Colonic mucosa (tissue), 4 donors: ENCODE measurements at regions not wholly inside any gene's neighbourhood (a gene's known extent, or its start where the extent isn't known, plus 50 kb on each side); places are given as distances from the start of the nearest gene placed in this dataset.

Source experiments
- DNase-seq: peaks from one replicate; pipeline ENCODE4 v3.0.0-alpha.2; 2020
- H3K27ac ChIP-seq: fragments of 200-600 bp; one replicate; pipeline ENCODE4 v1.8.0; 2021
- H3K27me3 ChIP-seq: fragments of 200-600 bp; one replicate; pipeline ENCODE4 v1.8.0; 2021
- H3K36me3 ChIP-seq: fragments of 200-600 bp; one replicate; pipeline ENCODE4 v1.8.0; 2021
- H3K4me1 ChIP-seq: fragments of 200-600 bp; one replicate; pipeline ENCODE4 v1.8.0; 2021; ENCODE audit warnings: mild to moderate bottlenecking
- H3K4me3 ChIP-seq: fragments of 200-600 bp; one replicate; pipeline ENCODE4 v1.8.0; 2021
- H3K9ac ChIP-seq, 2 donors: one replicate each; pipeline ENCODE4 v1.7.0; 2013; ENCODE audit warnings: control low read depth in 2 of 2, low read depth in 2 of 2, low read length in 2 of 2
- H3K9me3 ChIP-seq: fragments of 200-600 bp; one replicate; pipeline ENCODE4 v1.8.0; 2021
- CTCF ChIP-seq: fragments of 200-600 bp; IDR thresholded peaks from one replicate; pipeline ENCODE4 v1.8.0; 2022; ENCODE audit warnings: antibody characterized with exemption, mild to moderate bottlenecking
- intact Hi-C: fragments of 100-400 bp; cut with DNase I; formaldehyde crosslinking; loops from one replicate; pipeline ENCODE4 v1.14.1; 2022
- donor health status: healthy.
- donor health status: DM: no; HTN: no; CAD: no.
- donor health status: DM: no; HTN: no; CAD: no.

- intact Hi-C loops = no loop called here
- TF ChIP-seq CTCF = no peak
- H3K4me3 ChIP-seq = no peak overlapping the region
- H3K9ac ChIP-seq = no peak overlapping the region
- H3K36me3 ChIP-seq = no peaks in the 10 kb centered on the region
- no peaks in the 10 kb centered on the region for H3K9me3 ChIP-seq
- H3K4me1 ChIP-seq = peaks cover 6% of the 10 kb centered on the region
- no peak overlapping the region for H3K27ac ChIP-seq
- DNase-seq = no peak
- no peaks in the 10 kb centered on the region for H3K27me3 ChIP-seq
Observed at GRCh38 chr2:200052627-200053026, 97.2 kb downstream of the MAIP1 start.

- Histone ChIP-seq H3K4me3 (no peak overlapping the region), H3K36me3 (no peaks in the 10 kb centered on the region), H3K27me3 (no peaks in the 10 kb centered on the region), H3K9me3 (no peaks in the 10 kb centered on the region), H3K9ac (no peak overlapping the region), H3K27ac (no peak overlapping the region), H3K4me1 (peaks cover 6% of the 10 kb centered on the region)
- no peak for DNase-seq
- intact Hi-C loops = no loop called here
- no peak for TF ChIP-seq CTCF
Observed at GRCh38 chr2:200054681-200055468, 99.5 kb downstream of the MAIP1 start.

- Histone ChIP-seq H3K4me1 (peaks cover 6% of the 10 kb centered on the region), H3K27ac (no peak overlapping the region), H3K36me3 (no peaks in the 10 kb centered on the region), H3K9ac (no peak overlapping the region), H3K27me3 (no peaks in the 10 kb centered on the region), H3K4me3 (no peak overlapping the region), H3K9me3 (no peaks in the 10 kb centered on the region)
- intact Hi-C loops = no loop called here
- no peak for TF ChIP-seq CTCF
- DNase-seq = no peak
Observed at GRCh38 chr2:200056105-200056504, 100.7 kb downstream of the MAIP1 start.

DNA sequence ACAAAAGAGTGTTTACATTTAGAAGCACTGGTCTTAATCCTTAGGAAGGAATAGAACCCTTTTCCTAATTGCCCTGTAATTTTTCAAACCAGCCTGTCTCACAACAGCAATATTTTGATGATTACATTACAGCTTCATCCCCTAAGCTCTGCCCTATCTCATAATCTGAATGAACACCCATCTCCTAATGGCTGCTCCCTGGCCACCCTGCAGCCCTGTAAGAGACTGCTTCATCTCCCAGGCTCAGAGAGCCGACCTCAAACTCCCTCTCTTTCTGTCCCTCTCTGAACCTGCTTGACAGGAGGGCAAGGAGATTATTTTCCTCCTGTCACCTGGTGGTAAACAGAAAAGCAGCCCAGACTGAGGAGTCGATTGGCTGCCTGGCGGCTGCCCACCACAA, 107.8 kb downstream of the MAIP1 start:
- Histone ChIP-seq H3K4me3 (no peak overlapping the region), H3K27ac (no peak overlapping the region), H3K4me1 (no peaks in the 10 kb centered on the region), H3K36me3 (no peaks in the 10 kb centered on the region), H3K27me3 (no peaks in the 10 kb centered on the region), H3K9me3 (no peaks in the 10 kb centered on the region), H3K9ac (no peak overlapping the region)
- no peak for TF ChIP-seq CTCF
- no peak for DNase-seq
- intact Hi-C loops = no loop called here

DNA sequence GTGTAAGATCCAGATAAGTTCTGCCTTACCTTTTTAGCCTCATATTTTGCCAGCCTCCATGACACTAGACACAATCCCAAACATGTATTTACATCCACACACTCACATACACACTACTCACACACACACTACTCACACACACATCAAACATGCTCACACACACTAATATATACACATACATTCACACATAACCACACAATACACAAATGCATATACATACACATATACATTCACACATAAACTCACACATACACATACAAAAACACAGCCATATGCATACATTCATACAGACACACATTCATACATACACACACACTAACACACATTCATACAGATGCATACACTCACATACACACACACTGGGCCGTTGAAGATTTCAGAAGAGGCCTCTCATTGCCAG, 109.5 kb downstream of the MAIP1 start:
- no peak for TF ChIP-seq CTCF
- DNase-seq = no peak
- Histone ChIP-seq H3K36me3 (no peaks in the 10 kb centered on the region), H3K4me1 (no peaks in the 10 kb centered on the region), H3K9ac (no peak overlapping the region), H3K27me3 (no peaks in the 10 kb centered on the region), H3K4me3 (no peak overlapping the region), H3K9me3 (no peaks in the 10 kb centered on the region), H3K27ac (no peak overlapping the region)
- intact Hi-C loops = no loop called here
